HepG2 (cell line): ENCODE measurements at regions not wholly inside any gene's neighbourhood (a gene's known extent, or its start where the extent isn't known, plus 50 kb on each side); places are given as distances from the start of the nearest gene placed in this dataset.
A peak's percentile ranks its signal among the peaks of the same experiment; 100 is the strongest.

Experiments used
- ASH2L ChIP-seq: fragments of 300-600, 200-600 bp; sonication (generic); IDR thresholded peaks from 2 replicates; pipeline ENCODE4 v1.7.0; 2017; ENCODE audit warnings: low read depth, mild to moderate bottlenecking, moderate library complexity, mixed read lengths, low read length; ENCODE audit not compliant: insufficient read length
- GATAD2A ChIP-seq: IDR thresholded peaks from 2 replicates; pipeline ENCODE4 v1.6.1; 2016
- GLI4 ChIP-seq: sonication (generic); formaldehyde crosslinking; IDR thresholded peaks from 2 replicates; pipeline ENCODE4 v1.5.1; 2020; ENCODE audit warnings: missing genetic modification reagents, mild to moderate bottlenecking, moderate library complexity, borderline replicate concordance
- HMGXB4 ChIP-seq, 2 experiments: sonication (generic) in 1 of 2; formaldehyde crosslinking in 1 of 2; IDR thresholded peaks; 2 replicates each; pipeline versions ENCODE4 v1.4.0 to v1.6.1; 2018 to 2020; ENCODE audit warnings: missing genetic modification reagents in 2 of 2, borderline replicate concordance in 1 of 2, low read depth in 1 of 2, mild to moderate bottlenecking in 1 of 2, missing biosample characterization in 1 of 2
- HNF4A ChIP-seq: sonication (generic); formaldehyde crosslinking; IDR thresholded peaks from 2 replicates; pipeline ENCODE4 v1.4.0; 2020; ENCODE audit warnings: missing genetic modification reagents
- MBNL3 ChIP-seq: fragments of 250-450 bp; sonication (Bioruptor Pico); conservative IDR thresholded peaks from 2 replicates; pipeline ENCODE4 v1.8.0; 2022; ENCODE audit warnings: mild to moderate bottlenecking, inconsistent platforms
- PCBP2 ChIP-seq: fragments of 200-400 bp; formaldehyde crosslinking; optimal IDR thresholded peaks from 2 replicates; pipeline ENCODE3; 2018; ENCODE audit warnings: low read length, low read depth; ENCODE audit not compliant: poor library complexity, severe bottlenecking
- PPARG ChIP-seq: conservative IDR thresholded peaks from 2 replicates; pipeline ENCODE4 v1.6.1; 2016; ENCODE audit warnings: missing biosample characterization, missing genetic modification reagents
- RARA ChIP-seq: IDR thresholded peaks from 2 replicates; pipeline ENCODE4 v1.6.1; 2016; ENCODE audit warnings: missing genetic modification reagents, missing compliant biosample characterization
- RBM39 ChIP-seq: fragments of 200-400 bp; formaldehyde crosslinking; IDR thresholded peaks from one replicate; pipeline ENCODE4 v1.6.1; 2018; ENCODE audit warnings: antibody characterized with exemption, mild to moderate bottlenecking, low read depth, low read length; ENCODE audit not compliant: poor library complexity, severe bottlenecking
- RELA ChIP-seq: sonication (generic); formaldehyde crosslinking; IDR thresholded peaks from 2 replicates; pipeline ENCODE4 v1.4.0; 2020; ENCODE audit warnings: missing genetic modification reagents
- SMYD3 ChIP-seq: sonication (generic); formaldehyde crosslinking; IDR thresholded peaks from 2 replicates; pipeline ENCODE4 v1.8.1; 2023; ENCODE audit warnings: mild to moderate bottlenecking, missing genetic modification reagents
- SOX5 ChIP-seq: IDR thresholded peaks from 2 replicates; pipeline ENCODE4 v1.6.1; 2016; ENCODE audit warnings: borderline replicate concordance
- TBX2 ChIP-seq: sonication (generic); formaldehyde crosslinking; IDR thresholded peaks from 2 replicates; pipeline ENCODE4 v1.5.0; 2020; ENCODE audit warnings: missing genetic modification reagents, mild to moderate bottlenecking, borderline replicate concordance
- TEAD3 ChIP-seq: optimal IDR thresholded peaks from 2 replicates; pipeline ENCODE3; 2016; ENCODE audit warnings: borderline replicate concordance
- ZMYM4 ChIP-seq: sonication (generic); formaldehyde crosslinking; IDR thresholded peaks from 2 replicates; pipeline ENCODE4 v1.8.1; 2023; ENCODE audit warnings: mild to moderate bottlenecking, missing genetic modification reagents
- ZNF670 ChIP-seq: sonication (generic); formaldehyde crosslinking; IDR thresholded peaks from 2 replicates; pipeline ENCODE4 v1.8.0; 2022; ENCODE audit warnings: mild to moderate bottlenecking, missing genetic modification reagents, borderline replicate concordance
- ZNF740 ChIP-seq: sonication (generic); formaldehyde crosslinking; IDR thresholded peaks from 2 replicates; pipeline ENCODE4 v1.4.0; 2020; ENCODE audit warnings: missing genetic modification reagents
- ZNF777 ChIP-seq: sonication (generic); formaldehyde crosslinking; IDR thresholded peaks from 2 replicates; pipeline ENCODE4 v1.4.0; 2020; ENCODE audit warnings: missing genetic modification reagents
- ZSCAN5A ChIP-seq: sonication (generic); formaldehyde crosslinking; IDR thresholded peaks from 2 replicates; pipeline ENCODE4 v1.8.0; 2022; ENCODE audit warnings: mild to moderate bottlenecking, missing genetic modification reagents, borderline replicate concordance
- TF ChIP-seq, protein P1 (sequence below): sonication (generic); formaldehyde crosslinking; IDR thresholded peaks from 2 replicates; pipeline ENCODE4 v1.4.0; 2020; ENCODE audit warnings: missing genetic modification reagents

DNA sequence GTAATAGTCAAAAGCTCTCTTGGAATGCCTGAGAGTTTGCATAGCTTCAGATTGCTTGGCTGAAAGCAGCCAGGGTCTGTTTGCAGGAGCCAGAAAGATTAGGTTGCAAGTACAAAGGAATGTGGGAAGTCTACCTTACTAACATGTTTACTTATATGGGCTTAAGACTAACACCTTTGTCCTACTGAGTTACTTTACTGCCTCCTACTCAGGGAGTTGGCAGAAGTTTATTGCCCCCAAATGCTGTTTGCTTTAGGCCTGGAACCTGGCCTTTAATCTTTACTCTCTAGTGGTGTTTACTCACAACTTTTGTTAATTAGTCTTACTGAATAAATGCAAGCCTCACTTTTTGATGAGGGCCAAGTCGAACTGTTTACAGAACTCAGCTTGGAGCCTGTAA, 219.4 kb upstream of the ZC4H2 start (continued):
- TF ChIP-seq ZSCAN5A (CRISPR knock-in tag), result no peak
- TF ChIP-seq ZNF670 (CRISPR knock-in tag), result no peak
- TF ChIP-seq SMYD3, result no peak
- TF ChIP-seq RELA (CRISPR knock-in tag), result no peak
- TF ChIP-seq TEAD3 (CRISPR knock-in tag), result peak; percentile 27
- TF ChIP-seq SOX5 (CRISPR knock-in tag), result no peak
- 0 out of 2 replicates have a peak, but pooled peaks have one; percentile 20 for TF ChIP-seq GATAD2A
- TF ChIP-seq HMGXB4 (CRISPR knock-in tag; IDR thresholded peaks at IDR 0.05; ENCODE audit: borderline replicate concordance in 1 of 2, low read depth in 1 of 2), result 0 out of 4 replicates have a peak, but pooled peaks of 1 of the 2 experiments have one; percentile 17
- 0 out of 2 replicates have a peak, but pooled peaks have one; percentile 32 for TF ChIP-seq TBX2
- peak; percentile 63; the same call in 1 of the 2 replicates for TF ChIP-seq PPARG
- no peak for TF ChIP-seq ZNF777 (CRISPR knock-in tag)
- TF ChIP-seq GLI4, result no peak
- TF ChIP-seq ZNF740 (CRISPR knock-in tag), result no peak
- TF ChIP-seq RBM39, result no peak
- TF ChIP-seq ASH2L, result no peak
- TF ChIP-seq PCBP2, result no peak
- TF ChIP-seq, protein P1, sequence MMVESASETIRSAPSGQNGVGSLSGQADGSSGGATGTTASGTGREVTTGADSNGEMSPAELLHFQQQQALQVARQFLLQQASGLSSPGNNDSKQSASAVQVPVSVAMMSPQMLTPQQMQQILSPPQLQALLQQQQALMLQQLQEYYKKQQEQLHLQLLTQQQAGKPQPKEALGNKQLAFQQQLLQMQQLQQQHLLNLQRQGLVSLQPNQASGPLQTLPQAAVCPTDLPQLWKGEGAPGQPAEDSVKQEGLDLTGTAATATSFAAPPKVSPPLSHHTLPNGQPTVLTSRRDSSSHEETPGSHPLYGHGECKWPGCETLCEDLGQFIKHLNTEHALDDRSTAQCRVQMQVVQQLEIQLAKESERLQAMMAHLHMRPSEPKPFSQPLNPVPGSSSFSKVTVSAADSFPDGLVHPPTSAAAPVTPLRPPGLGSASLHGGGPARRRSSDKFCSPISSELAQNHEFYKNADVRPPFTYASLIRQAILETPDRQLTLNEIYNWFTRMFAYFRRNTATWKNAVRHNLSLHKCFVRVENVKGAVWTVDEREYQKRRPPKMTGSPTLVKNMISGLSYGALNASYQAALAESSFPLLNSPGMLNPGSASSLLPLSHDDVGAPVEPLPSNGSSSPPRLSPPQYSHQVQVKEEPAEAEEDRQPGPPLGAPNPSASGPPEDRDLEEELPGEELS (CRISPR knock-in tag), result peak; percentile 83
- TF ChIP-seq MBNL3 (CRISPR knock-in tag), result no peak
- no peak for TF ChIP-seq RARA (CRISPR knock-in tag)
- TF ChIP-seq HNF4A (CRISPR knock-in tag), result peak; percentile 45; the same call in 1 of the 2 replicates
- TF ChIP-seq ZMYM4 (CRISPR knock-in tag), result peak; percentile 26; the same call in 1 of the 2 replicates
